Esophagus squamous epithelium (tissue), 4 donors: ENCODE measurements at regions not wholly inside any gene's neighbourhood (a gene's known extent, or its start where the extent isn't known, plus 50 kb on each side); places are given as distances from the start of the nearest gene placed in this dataset.

ENCODE experiments used
- POLR2A ChIP-seq, 4 donors: fragments of 450-650 bp; IDR thresholded peaks; one replicate each; pipeline ENCODE4 v1.6.1; 2017; ENCODE audit warnings: antibody characterized with exemption in 4 of 4, mild to moderate bottlenecking in 4 of 4, moderate library complexity in 3 of 4
- TF ChIP-seq, protein P1 (sequence below), 6 experiments: fragments of 450-650 bp in 4 of 6; fragments of 200-600 bp in 2 of 6; sonication (generic) in 2 of 6; IDR thresholded peaks; one replicate each; pipeline ENCODE4 v1.5.1; 2016 to 2019; ENCODE audit warnings: antibody characterized with exemption in 6 of 6, mild to moderate bottlenecking in 4 of 6, moderate library complexity in 4 of 6

DNA sequence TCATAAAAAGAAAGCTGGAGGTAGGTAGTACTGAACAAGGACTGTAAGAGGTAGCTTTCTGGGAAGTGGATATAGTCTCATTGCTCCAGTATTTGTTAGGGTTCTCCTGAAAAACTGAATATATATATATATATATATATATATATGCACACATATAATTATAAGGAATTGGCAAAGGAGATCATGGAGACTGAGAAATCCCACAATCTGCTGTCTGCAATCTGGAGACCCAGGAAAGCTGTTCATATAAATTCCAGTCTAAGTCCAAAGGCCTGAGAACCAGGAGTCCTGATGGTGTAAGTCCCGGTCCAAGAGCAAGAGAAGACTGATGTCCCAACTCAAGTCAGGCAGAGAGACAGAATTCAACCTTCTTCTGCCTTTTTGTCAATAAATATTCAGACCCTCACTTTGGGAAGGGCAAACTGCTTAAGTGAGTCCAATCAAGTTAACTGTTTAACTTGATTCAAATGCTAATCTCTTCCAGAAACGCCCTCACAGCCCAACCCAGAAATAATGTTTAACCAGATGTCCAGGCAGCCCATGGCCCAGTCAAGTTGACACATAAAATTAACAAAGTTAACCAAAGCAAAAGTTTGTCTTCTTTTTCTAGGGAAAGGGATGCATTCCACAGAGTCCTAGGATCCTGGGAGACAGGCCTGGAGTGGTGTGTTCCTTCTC lies 225.3 kb upstream of the KAZN start:
- TF ChIP-seq POLR2A (IDR thresholded peaks at IDR 0.05) = no peak
- TF ChIP-seq, protein P1, sequence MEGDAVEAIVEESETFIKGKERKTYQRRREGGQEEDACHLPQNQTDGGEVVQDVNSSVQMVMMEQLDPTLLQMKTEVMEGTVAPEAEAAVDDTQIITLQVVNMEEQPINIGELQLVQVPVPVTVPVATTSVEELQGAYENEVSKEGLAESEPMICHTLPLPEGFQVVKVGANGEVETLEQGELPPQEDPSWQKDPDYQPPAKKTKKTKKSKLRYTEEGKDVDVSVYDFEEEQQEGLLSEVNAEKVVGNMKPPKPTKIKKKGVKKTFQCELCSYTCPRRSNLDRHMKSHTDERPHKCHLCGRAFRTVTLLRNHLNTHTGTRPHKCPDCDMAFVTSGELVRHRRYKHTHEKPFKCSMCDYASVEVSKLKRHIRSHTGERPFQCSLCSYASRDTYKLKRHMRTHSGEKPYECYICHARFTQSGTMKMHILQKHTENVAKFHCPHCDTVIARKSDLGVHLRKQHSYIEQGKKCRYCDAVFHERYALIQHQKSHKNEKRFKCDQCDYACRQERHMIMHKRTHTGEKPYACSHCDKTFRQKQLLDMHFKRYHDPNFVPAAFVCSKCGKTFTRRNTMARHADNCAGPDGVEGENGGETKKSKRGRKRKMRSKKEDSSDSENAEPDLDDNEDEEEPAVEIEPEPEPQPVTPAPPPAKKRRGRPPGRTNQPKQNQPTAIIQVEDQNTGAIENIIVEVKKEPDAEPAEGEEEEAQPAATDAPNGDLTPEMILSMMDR (IDR thresholded peaks at IDR 0.05) = no peak
